Hepatocyte (in vitro differentiated cells): ENCODE measurements at regions not wholly inside any gene's neighbourhood (a gene's known extent, or its start where the extent isn't known, plus 50 kb on each side); places are given as distances from the start of the nearest gene placed in this dataset.

Experiments used
- DNase-seq: peaks from one replicate; pipeline ENCODE4 v3.0.0-alpha.2; 2016; ENCODE audit warnings: low spot score
- H2AFZ ChIP-seq: fragments of 200-600 bp; sonication (generic); 2 replicates; pipeline ENCODE4 v1.6.0; 2016; ENCODE audit warnings: antibody characterized with exemption, mild to moderate bottlenecking
- H3K27ac ChIP-seq: fragments of 200-600 bp; sonication (generic); 2 replicates; pipeline ENCODE4 v1.5.1; 2016; ENCODE audit warnings: mild to moderate bottlenecking
- H3K27me3 ChIP-seq: fragments of 200-600 bp; sonication (generic); 2 replicates; pipeline ENCODE4 v1.6.1; 2016
- H3K36me3 ChIP-seq: fragments of 200-600 bp; sonication (generic); replicated peaks from 2 replicates; pipeline ENCODE4 v1.5.1; 2016; ENCODE audit warnings: low read depth; ENCODE audit not compliant: insufficient read depth
- H3K4me1 ChIP-seq: fragments of 200-600 bp; sonication (generic); 2 replicates; pipeline ENCODE4 v1.5.1; 2016; ENCODE audit warnings: mild to moderate bottlenecking, moderate library complexity; ENCODE audit not compliant: insufficient read depth
- H3K4me2 ChIP-seq: fragments of 200-600 bp; sonication (generic); 2 replicates; pipeline ENCODE4 v1.6.0; 2016
- H3K4me3 ChIP-seq: fragments of 200-600 bp; sonication (generic); 2 replicates; pipeline ENCODE4 v1.5.1; 2016; ENCODE audit warnings: mild to moderate bottlenecking
- H3K79me2 ChIP-seq: fragments of 200-600 bp; sonication (generic); 2 replicates; pipeline ENCODE4 v1.6.0; 2017; ENCODE audit warnings: mild to moderate bottlenecking
- H3K9me2 ChIP-seq: fragments of 200-600 bp; sonication (generic); replicated peaks from 2 replicates; pipeline ENCODE4 v1.6.0; 2017; ENCODE audit warnings: mild to moderate bottlenecking; ENCODE audit not compliant: insufficient read depth
- H3K9me3 ChIP-seq: fragments of 200-600 bp; sonication (generic); 2 replicates; pipeline ENCODE4 v1.5.1; 2016; ENCODE audit warnings: low read depth, mild to moderate bottlenecking
- H4K20me1 ChIP-seq: fragments of 200-600 bp; sonication (generic); 2 replicates; pipeline ENCODE4 v1.6.0; 2016; ENCODE audit warnings: mild to moderate bottlenecking; ENCODE audit not compliant: insufficient read depth, poor library complexity, severe bottlenecking
- CTCF ChIP-seq: fragments of 200-600 bp; sonication (generic); IDR thresholded peaks from 2 replicates; pipeline ENCODE4 v1.5.1; 2016; ENCODE audit warnings: antibody characterized with exemption, mild to moderate bottlenecking; ENCODE audit not compliant: poor library complexity
- EZH2 ChIP-seq: fragments of 200-600 bp; sonication (generic); IDR thresholded peaks from 2 replicates; pipeline ENCODE4 v1.6.1; 2016; ENCODE audit warnings: antibody characterized with exemption, mild to moderate bottlenecking, borderline replicate concordance
- EZH2phosphoT487 ChIP-seq: fragments of 200-600 bp; sonication (generic); IDR thresholded peaks from one replicate; pipeline ENCODE4 v1.6.1; 2018; ENCODE audit warnings: antibody characterized with exemption, mild to moderate bottlenecking, low read depth, moderate library complexity; ENCODE audit not compliant: unreplicated experiment, severe bottlenecking
- WGBS: methylation state at CpG from one replicate; pipeline ENCODE4 v1.1.6; 2016; ENCODE audit warnings: low lambda C conversion rate; ENCODE audit errors: missing lambda C conversion rate; 5-methylcytosine and 5-hydroxymethylcytosine counted together

GRCh38 chr12:22981711-22982110 is 356.7 kb downstream of the ETNK1 start:
- no peaks in the 10 kb centered on the region for H4K20me1 ChIP-seq
- peak; percentile 40 for DNase-seq
- no peak for TF ChIP-seq EZH2
- TF ChIP-seq CTCF, result peak; percentile 41
- TF ChIP-seq EZH2phosphoT487, result no peak
- H2AFZ ChIP-seq, result no peak overlapping the region
- WGBS, result 84% methylated on average over 3 of the region's 3 CpGs
- H3K36me3 ChIP-seq, result no peaks in the 10 kb centered on the region
- H3K79me2 ChIP-seq, result no peaks in the 10 kb centered on the region
- no peaks in the 10 kb centered on the region for H3K9me3 ChIP-seq
- H3K27me3 ChIP-seq, result no peaks in the 10 kb centered on the region
- H3K4me1 ChIP-seq, result no peaks in the 10 kb centered on the region
- no peak overlapping the region for H3K4me2 ChIP-seq
- no peak overlapping the region for H3K4me3 ChIP-seq
- no peaks in the 10 kb centered on the region for H3K9me2 ChIP-seq
- no peak overlapping the region for H3K27ac ChIP-seq

GRCh38 chr12:22982635-22983034 is 357.7 kb downstream of the ETNK1 start:
- Histone ChIP-seq H2AFZ (no peak overlapping the region), H3K27me3 (no peaks in the 10 kb centered on the region), H3K4me2 (no peak overlapping the region), H3K9me2 (no peaks in the 10 kb centered on the region), H3K79me2 (no peaks in the 10 kb centered on the region), H3K36me3 (no peaks in the 10 kb centered on the region), H4K20me1 (no peaks in the 10 kb centered on the region), H3K27ac (no peak overlapping the region), H3K4me3 (no peak overlapping the region), H3K4me1 (no peaks in the 10 kb centered on the region), H3K9me3 (no peaks in the 10 kb centered on the region)
- WGBS, result 91% methylated on average over 13 of the region's 13 CpGs
- no peak for DNase-seq
- TF ChIP-seq CTCF (no peak), EZH2phosphoT487 (no peak), EZH2 (no peak)

- WGBS, result 92% methylated on average over 1 of the region's 1 CpG
- no peaks in the 10 kb centered on the region for H3K36me3 ChIP-seq
- H3K79me2 ChIP-seq, result no peaks in the 10 kb centered on the region
Measured at GRCh38 chr12:22986997-22987396, 362.0 kb downstream of the ETNK1 start.

More at GRCh38 chr12:22986997-22987396, 362.0 kb downstream of the ETNK1 start:
- Histone ChIP-seq H3K9me3 (no peaks in the 10 kb centered on the region), H3K4me2 (no peak overlapping the region), H3K9me2 (no peaks in the 10 kb centered on the region), H3K27me3 (no peaks in the 10 kb centered on the region), H2AFZ (no peak overlapping the region), H3K4me1 (no peaks in the 10 kb centered on the region), H3K4me3 (no peak overlapping the region), H4K20me1 (no peaks in the 10 kb centered on the region), H3K27ac (no peak overlapping the region)
- DNase-seq, result no peak
- TF ChIP-seq EZH2 (no peak), EZH2phosphoT487 (no peak), CTCF (no peak)
